Urothelium cell line (cell line): ENCODE measurements at regions not wholly inside any gene's neighbourhood (a gene's known extent, or its start where the extent isn't known, plus 50 kb on each side); places are given as distances from the start of the nearest gene placed in this dataset.
A peak's percentile ranks its signal among the peaks of the same experiment; 100 is the strongest.

Experiments used
- DNase-seq: peaks from one replicate; pipeline ENCODE4 v3.0.0; 2011; ENCODE audit warnings: low spot score, mixed read lengths
- FAIRE-seq: peaks from 2 replicates; lab custom pipeline; 2011; peaks lifted over from hg19 to GRCh38; lab: Jason Lieb, UNC

DNA sequence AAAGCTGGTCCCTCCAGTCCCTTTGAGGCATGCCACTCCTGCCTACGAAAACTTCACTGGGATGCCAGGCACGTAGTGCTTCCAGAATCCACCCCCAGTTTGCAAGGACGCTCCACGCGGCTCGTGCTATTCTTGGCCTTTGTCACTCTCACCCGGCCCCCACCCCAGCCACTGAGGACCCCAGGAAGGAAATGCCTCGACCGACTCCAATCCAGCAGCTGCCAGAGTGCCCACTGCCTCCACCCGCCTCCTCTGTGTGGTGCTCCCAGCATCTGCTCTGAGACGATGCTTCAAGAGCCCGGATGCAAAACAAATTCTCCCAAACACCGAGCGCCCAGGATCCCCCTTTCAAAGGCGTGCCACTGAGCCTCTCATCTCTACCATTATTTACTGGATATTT is 123.9 kb downstream of the RFLNA start:
- no peak for FAIRE-seq
- no peak for DNase-seq

DNA sequence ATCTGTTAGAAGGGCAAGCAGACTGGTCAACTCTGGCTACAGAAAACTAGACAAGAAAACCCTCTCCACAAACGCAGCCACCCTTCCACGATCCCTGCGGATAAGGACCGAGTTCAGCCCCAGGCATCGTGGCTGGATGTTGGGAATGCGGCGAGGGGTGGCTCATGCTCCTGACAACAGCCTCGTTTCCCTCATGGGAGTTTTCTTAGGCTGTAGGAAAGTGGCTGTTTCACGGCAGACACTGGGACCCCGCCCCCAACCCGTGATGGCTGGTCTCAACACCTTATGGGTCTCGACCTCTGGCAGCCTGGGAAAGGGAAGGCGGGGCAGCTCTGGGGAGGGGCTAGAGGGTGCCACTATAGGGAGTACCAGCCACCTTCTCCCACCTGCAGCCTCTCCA is 123.3 kb downstream of the RFLNA start:
- no peak for FAIRE-seq
- DNase-seq, result no peak

DNA sequence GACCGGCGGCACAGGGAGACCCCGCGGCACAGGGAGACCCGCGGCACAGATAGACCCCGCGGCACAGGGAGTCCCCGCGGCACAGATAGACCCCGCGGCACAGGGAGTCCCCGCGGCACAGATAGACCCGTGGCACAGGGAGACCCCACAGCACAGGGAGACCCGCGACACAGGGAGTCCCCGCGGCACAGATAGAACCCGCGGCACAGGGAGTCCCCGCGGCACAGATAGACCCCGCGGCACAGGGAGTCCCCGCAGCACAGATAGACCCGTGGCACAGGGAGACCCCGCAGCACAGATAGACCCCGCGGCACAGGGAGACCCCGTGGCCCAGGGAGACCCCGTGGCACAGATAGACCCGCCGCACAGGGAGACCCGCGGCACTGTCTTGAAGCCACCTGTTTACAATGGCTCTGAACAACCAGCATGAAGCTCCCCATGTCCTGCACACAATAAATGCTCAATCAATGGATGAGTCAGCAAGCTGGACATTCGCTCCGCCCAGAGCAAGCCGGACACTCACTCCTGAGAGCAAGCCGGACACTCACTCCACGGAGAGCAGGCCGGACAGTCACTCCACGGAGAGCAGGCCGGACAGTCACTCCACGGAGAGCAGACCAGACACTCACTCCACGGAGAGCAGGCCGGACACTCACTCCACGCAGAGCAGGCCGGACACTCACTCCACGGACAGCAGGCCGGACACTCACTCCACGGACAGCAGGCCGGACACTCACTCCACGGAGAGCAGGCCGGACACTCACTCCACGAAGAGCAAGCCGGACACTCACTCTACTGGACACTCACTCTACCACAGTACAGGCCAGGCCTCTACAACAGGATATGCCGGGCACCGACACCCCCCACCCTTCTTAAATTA is 121.9 kb downstream of the RFLNA start:
- FAIRE-seq, result peak; percentile 58
- DNase-seq, result no peak

DNA sequence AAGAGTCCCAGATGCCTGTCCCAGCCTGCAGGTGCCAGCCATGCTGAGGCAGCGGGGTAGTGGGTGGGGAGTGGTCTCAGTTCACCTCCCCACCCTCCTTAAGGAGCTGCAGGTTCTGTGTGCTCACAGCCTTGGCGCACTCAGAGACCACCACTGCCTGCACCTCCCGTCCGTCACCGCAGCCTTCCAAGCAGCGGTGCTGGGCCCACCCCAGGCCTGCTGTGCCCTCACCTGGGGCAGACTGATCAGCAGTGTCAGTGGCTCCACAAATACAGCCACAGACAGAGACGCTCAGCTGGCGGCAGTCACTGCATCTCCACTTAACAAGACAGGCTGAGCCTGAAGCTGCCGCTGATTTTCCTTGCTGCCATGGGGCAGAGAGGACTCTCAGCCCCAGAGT is 120.2 kb downstream of the RFLNA start:
- FAIRE-seq (no peak), DNase-seq (no peak)

DNA sequence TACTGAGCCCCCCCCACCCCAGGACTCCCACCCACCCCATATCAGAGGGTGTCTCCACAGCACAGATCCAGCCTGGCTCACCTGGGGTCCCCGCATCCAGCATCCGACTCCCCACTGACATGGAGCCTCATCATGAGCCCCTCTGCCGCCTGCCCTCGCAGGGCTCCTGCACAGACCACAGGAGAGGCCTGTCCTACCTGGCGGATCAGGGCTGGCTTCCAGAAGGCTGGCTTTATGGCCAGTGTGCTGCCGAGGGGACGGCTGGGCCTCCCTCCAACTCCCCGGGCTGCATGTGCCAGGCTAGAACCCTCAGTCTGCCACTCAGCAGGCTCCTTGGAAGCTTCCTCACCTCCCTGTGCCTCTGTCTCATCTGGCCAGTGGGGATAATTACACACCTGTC is 119.0 kb downstream of the RFLNA start:
- FAIRE-seq (no peak), DNase-seq (no peak)

DNA sequence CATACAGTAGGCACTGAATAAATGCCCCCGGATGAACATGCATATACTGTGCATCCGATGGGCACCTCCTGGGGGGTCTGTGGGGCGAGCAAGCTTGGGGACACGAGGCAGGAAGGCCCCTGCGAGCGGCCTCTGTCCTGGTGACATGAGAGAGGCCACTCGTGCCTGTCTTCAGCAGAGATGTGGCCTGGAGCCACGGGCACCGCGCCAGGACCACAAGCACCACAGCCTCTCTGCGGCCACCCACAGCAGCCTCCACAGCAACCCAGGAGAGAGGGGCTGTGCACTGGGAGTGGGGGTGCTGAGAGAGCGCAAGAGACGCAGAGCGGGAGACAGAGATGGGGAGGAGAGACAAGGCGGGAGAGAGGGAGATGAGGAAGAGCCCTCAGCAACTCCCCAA is 118.5 kb downstream of the RFLNA start:
- DNase-seq, result no peak
- FAIRE-seq, result no peak

DNA sequence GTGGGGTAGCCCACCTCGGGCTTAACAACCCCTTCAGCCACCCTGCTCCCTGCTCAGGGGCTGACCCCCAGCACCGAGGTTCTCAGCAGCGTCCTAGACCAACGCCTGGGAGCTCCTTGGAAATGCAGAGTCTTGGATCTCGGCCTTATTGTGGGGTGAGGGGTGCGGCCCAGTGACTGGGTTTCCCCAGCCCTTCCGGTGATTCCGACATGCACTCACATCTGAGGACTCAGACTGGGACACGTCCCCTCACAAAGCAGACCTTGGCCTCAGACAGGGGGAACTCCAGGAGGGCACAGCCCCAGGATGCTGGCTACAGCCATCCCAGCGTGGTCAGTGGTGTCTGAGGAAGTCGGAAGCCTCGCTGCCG is 117.7 kb downstream of the RFLNA start:
- DNase-seq, result no peak
- FAIRE-seq, result no peak

DNA sequence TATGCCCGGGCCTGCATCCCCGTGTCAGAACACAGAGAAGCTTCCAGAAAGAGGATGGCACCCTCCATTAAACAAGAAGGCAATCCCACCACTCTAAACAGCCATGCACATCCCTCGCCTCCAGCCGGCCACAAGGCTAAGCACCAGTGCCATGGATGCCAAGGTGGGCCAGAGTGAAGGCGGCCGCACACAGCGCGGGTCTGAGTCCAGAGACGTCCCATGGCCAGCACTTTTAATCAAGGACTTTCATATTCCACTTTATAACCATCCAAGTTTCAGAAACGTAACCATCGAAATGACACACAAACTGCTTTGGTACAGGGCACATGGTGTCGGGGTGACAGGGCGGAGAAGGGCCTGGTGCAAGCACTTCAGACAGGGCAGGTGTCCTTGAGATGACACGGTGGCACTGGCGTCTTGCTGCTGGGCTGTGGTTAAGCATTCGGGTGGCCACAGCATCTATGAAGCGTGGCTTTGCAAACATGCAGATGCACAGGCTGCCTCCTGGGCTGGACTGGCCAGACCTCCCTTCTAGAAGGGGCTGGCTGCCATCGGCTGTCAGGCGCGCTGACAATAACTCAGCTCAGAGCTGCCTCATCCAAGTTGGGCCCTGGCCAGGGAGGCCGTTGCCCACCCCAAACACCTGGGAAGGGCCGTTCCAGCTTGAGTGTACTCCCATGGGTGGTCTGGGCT is 117.2 kb downstream of the RFLNA start:
- DNase-seq (no peak), FAIRE-seq (peak; percentile 58)

DNA sequence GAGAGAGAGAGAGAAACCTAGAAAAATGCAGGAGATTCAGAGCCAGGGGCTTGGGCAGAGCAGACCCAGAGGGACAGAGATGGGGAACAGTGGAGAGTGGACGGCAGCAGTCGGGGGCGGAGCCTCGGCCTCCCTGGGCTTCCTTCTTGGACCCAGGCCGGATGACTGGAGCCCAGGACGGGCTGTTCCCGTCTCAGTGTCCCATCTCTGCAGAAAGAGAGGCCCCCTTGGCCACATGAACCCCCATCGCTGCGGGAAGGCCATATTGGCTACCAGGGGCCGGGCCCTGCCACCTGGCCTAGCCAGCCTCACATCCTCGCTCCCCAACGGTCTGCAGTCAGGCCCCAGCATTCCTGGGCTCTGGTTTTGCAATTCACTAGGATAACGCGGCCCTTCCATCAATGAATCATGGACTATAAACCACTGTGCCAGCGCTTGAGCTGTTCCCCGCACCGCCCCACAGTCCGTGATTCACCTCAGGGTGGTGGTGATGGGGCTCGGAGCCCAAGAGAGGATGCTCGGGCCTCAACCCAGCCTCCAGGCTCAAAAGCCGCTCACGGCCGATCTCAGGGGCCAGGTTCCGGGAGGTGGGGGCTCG is 116.5 kb downstream of the RFLNA start:
- peak; percentile 88 for DNase-seq
- FAIRE-seq, result peak; percentile 42

DNA sequence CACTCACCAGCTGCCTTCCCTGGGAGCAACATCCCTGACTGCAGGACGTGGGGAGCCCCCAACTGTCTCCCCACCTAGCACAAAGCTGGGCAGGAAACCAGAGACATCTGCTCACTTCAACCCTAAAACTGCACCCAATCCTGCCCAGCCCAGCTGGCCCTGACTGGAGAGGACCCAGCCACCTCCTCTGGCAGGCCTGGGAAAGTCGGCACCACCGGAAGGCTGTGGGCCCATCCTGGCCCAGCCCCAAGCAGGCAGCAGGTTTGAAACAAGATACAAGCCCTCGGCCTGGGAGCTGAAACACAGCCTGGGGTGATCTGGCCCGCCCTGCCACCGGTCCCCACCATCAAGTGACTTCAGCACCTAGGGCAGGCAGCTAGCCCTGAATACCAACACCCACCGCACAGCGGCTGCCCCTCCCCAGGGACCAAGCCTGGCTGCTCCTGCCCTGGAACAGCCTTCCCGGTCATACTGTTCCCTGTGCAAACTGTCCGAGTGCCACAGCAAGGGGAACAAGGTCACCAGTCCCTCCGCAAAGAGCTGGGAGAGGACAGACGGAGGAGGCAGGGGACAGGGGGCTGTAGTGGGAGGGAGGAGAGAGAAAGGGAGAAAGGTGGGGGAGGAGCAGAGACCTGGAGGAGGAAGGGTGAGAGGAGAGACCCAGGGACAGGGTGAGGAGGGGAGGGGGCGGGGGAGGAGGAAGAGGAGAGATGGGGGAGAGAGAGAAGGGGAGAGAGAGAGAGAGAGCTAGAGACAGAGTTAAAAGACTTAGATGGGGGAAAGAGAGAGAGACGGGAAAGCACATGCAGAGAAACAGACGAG is 115.7 kb downstream of the RFLNA start:
- FAIRE-seq (peak; percentile 94), DNase-seq (no peak)

DNA sequence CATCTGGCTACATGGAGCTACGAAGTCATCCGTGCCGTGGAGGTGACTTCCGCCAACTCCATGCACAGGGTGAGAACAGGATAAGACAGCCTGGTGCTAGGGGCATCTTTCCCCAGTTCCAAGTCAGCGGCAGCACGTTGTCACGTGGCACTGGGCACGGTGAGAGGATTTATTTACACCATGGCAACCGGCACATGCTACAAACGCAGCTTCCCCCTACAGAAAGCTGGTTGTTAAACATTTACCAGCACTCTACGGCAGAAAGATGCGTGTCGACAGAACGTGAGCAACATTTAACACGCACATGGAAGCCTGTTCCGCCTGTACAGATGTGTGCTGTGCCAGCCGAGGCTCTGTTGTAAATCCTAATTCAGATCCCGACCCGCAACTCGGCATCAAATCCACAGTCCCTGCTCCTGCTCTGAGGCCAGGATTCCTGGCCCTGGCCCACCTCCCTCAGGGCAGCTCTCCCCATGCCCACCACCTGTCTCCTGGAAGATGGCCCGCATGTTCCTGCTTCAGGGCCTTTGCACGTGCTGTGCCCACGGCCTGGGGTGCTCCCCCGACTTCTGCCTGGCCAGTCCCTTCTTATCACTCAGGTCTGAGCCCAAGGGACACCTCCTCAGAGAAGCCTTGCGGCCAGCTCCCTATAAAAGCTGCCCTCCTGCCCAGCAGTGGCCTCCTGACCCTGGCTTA is 114.1 kb downstream of the RFLNA start:
- no peak for FAIRE-seq
- DNase-seq, result no peak

DNA sequence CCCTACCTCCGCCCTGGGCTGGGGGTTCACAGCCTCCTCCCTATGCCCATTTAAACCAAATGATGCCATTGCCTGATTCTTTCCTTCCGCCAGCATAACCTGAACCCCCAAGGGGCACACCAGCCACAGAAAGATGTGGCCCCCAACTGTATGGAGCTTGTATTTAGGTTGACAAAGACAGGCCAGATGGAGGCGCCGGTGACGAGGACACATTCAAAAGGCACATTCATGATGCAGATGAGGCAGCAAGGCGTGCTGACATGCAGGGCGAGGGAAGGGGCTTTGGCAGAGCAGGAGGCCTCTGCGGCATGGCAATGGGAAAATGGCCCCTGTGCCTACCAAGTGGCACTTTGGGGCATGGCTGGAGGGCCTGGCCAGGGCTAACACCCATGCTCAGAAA is 112.2 kb downstream of the RFLNA start:
- FAIRE-seq, result no peak

DNA sequence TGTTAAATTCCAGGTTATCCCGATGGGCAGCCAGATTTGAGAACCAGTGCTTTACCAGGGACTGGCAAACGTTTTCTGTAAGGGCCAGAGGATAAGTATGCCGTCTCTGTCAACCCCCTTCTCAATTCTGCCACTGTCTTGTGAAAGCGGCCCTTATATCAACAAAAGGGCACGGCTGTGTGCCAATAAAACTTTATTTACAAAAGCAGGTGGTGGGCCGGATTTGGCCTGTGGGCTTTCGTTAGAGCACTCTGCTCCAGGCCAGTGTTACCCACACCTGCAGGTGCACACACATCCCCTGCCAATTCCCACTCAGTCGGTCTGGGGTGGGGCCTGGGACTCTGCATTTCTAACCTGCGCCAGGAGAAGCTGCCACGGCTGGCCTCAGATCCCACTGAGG is 111.2 kb downstream of the RFLNA start:
- FAIRE-seq, result no peak
- DNase-seq, result no peak

More for the DNA sequence above, 112.2 kb downstream of the RFLNA start:
- no peak for DNase-seq

DNA sequence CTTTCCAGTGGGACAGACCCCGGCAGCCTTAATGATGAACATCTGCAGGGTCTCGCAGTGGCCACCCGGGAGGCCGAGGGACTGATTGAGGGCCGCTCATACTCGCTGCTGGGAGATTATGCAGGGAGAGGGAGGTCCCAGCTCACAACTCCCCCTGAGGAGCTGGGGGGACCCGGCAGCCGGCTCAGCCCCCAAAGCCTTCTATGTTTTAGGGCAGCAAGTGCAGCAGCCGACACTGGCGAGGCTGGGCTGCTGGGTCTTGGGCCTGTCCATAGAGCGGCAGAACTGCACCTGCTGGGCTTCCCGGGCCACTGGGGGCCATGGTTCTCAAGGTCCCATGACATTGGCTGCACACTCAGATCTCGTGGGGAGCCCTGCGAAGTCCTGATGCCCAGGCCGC is 110.7 kb downstream of the RFLNA start:
- FAIRE-seq (no peak), DNase-seq (no peak)

DNA sequence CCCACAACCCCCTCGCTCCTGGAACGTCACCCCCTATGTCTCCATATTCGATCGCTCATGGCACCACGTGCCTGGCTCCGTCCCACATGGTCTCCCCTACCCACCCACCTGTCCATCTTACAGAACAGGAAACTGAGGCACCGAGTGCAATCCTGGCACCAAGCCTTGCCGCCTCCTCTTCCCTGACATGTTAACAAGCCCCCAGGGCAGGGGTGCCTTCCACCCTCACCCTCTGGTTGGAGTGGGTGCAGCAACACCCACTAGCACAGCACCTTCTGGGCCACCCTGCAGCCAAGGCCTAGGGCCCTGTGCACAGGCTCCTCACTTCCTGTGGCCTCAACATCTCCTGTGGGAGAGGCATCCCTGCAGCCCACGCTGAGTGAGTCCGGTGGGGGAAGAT is 110.3 kb downstream of the RFLNA start:
- FAIRE-seq (peak; percentile 17), DNase-seq (no peak)

DNA sequence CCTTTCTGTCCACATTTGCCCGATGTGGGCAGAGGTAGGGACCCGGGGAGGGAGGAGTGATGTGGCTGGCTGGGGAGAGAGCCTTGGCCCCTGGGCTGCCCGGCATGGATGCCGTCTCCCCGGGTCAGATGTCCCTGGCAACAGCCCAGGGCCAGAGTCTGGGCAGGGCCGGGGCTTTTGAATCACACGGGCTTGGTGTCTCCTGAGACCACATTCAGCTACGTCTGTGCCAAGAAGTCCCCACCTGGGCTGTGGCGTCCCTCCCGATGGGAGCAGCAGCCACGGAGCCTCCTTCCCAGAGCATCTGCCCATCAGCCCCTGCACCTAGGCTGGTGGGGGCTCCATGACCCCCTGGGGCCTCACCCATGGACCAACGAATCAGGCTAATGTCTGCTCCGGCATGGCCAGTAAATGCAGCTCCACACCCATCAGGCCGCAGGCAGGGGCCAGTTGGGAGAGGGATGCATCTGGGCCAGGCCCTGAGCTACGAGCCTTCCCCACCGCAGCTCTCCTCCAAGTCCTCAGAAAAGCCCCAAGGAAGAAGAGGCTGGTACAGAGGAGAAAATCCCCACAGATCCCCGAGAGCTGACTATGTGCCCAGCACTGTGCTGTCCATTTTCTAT is 109.4 kb downstream of the RFLNA start:
- DNase-seq (no peak), FAIRE-seq (no peak)

DNA sequence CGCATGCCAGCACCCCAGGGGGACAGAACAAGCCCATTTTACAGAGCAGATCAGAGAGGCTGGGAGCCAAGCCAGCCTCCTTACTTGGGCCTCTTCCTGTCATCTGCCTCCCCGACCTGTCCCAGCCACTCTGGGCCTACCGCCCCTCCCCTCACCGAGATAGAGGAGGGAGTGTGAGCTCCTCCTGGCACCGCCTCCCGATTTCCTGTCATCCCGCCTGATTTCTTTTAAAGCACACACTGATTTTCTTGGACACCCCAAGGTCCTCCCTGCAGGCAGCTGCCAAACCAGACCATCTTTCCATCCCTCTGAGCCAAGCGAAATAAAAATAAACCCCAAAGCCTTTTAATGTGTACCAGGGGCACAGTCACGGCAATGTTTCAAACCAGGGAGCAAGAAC is 108.4 kb downstream of the RFLNA start:
- FAIRE-seq (no peak), DNase-seq (no peak)

DNA sequence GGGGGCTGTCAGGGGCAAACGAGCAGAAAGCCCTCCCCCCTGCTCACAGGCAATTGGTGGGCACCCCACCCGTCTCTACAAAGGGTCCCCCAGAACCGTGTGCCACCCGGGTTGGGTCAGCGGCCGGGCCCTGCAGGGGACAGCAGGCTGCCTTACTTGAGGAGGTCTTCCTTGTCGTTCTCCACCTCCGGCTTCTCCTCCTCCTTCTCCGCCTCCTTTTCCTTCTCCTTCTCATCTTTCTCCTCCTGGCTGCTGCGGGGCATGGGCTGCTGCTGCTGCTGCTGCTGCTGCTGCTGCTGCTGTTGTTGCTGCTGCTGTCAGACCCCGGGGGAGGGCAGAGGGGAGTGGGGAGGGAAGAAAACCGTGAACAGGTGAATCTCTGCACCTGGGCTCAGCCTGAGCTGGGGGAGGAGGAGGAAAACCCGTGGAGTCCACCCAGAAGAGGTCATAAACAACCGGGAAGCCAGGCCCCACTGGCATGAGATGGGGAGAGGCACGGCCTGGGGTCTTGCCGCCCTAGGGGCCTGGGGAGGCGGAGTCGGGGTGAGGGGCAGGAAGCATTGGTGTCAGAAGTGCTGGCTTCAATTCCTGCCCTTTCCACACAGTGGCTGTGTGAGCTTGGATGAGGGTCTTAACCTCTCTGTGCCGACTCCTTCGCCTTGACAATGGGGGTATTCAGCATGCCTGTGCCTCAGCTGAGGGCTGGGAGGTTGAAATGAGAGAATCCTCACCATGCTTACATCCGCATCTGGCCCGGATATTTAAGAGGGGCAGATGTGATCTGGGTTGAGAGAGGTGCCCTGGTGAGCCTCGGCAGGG is 107.6 kb downstream of the RFLNA start:
- FAIRE-seq (no peak), DNase-seq (no peak)

DNA sequence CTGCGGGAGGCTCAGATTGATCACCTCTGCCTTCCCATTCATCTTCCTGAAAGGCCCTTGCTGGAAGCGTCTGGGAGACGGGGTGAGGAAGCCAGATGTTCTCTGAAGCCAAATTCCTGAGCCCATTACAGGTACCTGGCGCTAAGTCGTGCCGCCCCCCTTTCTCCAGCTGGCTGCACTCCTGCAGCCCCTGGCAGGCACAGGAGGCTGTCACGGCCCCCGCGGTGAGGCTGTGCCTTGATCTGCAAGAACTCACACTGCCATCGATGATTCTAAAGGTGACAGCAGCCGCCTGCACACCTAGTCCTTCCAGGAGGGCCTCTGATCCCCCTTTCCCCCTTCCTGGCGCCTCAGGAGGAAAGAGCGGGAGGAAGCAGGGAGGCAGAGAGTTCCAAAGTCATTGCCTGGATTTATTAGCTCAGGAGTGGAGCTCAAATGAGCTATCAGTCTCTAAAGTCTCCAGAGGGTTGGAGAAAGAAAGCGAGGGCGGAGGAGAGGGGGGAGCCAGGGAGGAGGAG is 106.9 kb downstream of the RFLNA start:
- FAIRE-seq (no peak), DNase-seq (no peak)
